Globus pallidus (tissue), 1 donor: ENCODE measurements at regions not wholly inside any gene's neighbourhood (a gene's known extent, or its start where the extent isn't known, plus 50 kb on each side); places are given as distances from the start of the nearest gene placed in this dataset.

Source experiments
- DNase-seq: peaks from one replicate; pipeline ENCODE4 v3.0.0-alpha.2; 2015; ENCODE audit warnings: low spot score

- DNase-seq: no peak
These were observed 149.2 kb downstream of the ACTL8 start for GRCh38 chr1:17904290-17904689.

- DNase-seq: no peak
These were observed 152.9 kb downstream of the ACTL8 start for GRCh38 chr1:17907999-17908398.

- DNase-seq: no peak
These were observed 153.8 kb downstream of the ACTL8 start for GRCh38 chr1:17908945-17909344.

DNA sequence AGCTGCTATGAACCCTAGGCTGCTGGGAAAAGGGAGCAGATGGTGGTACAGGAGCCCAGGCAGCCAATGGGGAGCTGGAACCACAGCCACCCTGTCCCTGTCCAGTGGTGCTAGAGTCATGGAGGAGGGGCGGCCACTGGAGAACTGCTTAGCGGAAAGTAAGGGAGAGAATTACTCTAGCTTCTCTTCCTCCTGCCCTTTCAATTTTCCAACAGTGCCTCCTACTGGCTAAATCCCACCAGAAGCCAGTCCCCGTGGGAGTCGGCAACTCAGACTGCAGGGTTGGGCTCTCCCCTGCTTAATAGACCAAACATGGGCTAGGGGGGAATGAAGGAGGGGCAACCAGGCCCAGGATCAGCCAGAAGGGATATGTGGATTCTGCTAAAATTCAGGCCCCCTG, 154.5 kb downstream of the ACTL8 start:
- DNase-seq: no peak

- no peak for DNase-seq
These were observed 156.7 kb downstream of the ACTL8 start for GRCh38 chr1:17911791-17912190.

GRCh38 chr1:17912491-17912890, 157.4 kb downstream of the ACTL8 start:
- no peak for DNase-seq

DNA sequence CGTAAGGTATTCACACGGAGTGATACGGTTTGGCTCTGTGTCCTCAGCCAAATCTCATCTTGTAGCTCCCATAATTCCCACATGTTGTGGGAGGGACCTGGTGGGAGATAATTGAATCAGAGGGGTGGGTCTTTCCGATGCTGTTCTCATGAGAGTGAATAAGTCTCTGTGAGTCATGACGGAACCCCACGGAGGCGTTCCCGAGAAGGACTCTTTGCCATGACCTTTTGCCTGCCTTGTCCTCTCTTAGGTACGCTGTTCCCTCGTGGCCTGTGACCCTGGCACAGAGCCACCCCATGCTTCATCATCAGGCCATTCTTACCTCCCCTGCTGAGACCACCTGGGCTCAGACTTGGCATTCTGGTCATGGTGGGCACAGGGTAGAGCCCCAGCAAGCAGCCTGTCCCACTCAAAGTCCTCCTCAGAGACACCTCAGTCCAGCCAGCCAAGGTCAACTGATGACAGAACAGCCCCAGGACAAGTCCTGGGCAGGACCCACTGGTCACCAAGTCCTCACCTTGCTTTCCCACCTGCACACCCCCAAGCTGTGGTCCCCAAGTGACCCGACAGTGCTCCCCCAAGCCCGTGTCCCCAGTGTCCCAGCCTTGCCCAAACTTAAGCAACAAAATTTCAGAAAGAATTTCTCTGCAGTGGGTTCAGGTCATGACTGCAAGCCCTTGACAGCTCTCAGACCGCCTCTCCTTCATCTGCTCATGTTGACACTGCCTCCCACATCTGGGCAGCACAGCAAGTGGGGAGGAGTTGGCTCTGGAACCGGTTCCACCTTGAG, 158.4 kb downstream of the ACTL8 start:
- no peak for DNase-seq

DNA sequence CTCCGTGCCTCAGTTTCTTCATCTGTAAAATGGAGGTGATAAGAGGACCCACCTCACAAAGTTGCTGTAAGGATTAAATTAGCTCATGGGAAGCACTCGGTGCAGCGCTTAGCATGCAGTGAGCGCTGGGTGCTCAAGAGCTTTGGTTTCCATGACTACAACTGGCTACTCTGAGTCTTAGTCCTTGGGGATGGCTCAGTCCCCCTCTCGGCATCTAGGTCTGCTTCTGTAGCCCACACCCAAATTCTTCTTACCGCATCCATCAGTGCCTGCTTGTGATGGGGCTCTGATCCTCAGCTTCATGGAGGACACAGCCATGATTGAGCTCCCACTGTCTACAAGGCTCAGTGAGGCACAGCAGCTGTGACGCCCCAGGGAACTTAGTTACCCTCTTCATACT, 159.0 kb downstream of the ACTL8 start:
- DNase-seq: no peak

DNA sequence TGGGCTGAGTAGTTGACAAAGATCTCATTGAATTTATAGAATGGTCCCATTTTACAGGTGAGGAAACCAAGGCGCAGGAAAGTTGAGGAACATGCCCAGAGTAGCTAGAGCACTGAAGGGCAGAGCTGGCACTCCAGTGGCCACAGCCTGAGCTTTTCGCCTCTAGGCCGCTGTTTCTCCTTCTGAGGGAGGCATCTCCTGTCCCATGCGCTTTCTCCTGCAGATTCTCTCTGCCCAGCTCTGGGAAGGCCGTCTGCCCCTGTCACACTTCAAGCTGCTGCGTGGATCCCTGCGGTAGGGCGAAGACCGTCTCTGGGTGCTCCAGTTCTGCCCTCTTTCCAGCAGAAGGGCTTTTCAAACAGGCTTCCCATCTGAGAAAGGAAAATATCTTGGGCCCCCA, 159.9 kb downstream of the ACTL8 start:
- no peak for DNase-seq

- DNase-seq: no peak
These were observed 160.5 kb downstream of the ACTL8 start for GRCh38 chr1:17915511-17916197.

DNA sequence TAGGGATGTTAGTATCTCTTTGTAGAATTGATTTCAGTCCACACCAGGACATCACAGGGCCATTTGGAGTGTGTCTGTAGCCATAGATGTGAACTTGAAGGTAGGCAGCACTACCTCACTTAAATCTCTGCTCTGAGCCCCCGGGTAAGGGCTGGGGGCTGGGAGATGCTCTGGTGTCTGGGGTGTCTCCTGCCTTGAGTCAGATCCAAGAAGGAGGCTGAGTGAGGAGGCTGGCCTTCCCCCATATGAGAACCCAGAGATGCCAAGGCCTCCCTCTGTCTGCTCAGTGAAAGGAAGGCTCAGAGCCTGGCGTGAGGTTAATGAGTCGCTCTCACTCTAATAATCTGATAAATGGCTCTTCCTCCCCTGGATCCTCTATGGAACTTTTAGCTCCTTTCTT, 161.6 kb downstream of the ACTL8 start:
- no peak for DNase-seq

DNA sequence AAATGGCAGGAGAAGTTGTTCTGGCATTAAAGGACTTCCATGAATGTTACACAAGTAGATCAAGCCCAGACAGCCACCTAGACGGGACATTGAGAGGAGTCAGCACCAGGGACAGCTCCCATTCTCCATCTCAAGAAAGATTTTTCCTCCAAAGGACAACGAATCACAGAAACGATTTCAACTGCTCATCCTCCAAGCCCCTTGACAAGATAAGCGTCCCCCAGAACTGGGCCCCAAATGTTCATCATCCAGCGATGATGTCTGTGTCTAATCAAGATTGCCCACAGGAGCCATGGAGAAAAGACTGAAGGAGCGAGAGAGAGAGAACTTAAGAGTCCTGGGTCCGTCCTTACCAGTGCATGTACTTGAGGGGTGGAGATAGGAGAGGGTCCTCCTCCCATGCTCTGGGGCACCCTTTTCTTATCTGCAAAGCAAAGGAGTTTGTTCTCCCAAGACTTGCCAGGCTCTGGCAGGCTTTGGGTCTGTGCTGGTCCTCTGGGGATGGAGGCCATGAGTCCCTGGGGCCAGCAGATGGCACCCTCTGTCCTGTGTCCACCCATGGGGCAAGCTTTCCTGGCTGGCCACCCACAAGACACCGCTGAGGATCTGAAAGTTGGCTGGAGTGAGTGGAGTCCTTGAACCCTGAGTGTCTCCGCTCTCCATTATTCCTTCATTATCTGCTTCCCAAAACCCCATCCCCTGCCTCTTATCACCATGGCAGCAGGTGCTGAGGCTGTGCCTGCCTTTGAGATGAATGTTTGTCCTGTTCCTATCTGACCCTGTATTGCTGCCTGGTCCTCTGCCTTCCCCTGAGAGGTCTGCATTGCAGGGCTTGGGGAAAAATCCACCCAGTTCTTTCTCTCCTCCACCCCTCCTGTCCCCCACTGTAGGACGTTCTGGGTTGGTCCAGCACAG, 164.6 kb downstream of the ACTL8 start:
- DNase-seq: peak; percentile 16

- no peak for DNase-seq
These were observed 165.9 kb downstream of the ACTL8 start for GRCh38 chr1:17920881-17921640.

- peak; percentile 16 for DNase-seq
These were observed 167.7 kb downstream of the ACTL8 start for GRCh38 chr1:17922833-17923232.

- no peak for DNase-seq
These were observed 168.5 kb downstream of the ACTL8 start for GRCh38 chr1:17923666-17924065.

- DNase-seq: no peak
These were observed 169.4 kb downstream of the ACTL8 start for GRCh38 chr1:17924578-17924977.

DNA sequence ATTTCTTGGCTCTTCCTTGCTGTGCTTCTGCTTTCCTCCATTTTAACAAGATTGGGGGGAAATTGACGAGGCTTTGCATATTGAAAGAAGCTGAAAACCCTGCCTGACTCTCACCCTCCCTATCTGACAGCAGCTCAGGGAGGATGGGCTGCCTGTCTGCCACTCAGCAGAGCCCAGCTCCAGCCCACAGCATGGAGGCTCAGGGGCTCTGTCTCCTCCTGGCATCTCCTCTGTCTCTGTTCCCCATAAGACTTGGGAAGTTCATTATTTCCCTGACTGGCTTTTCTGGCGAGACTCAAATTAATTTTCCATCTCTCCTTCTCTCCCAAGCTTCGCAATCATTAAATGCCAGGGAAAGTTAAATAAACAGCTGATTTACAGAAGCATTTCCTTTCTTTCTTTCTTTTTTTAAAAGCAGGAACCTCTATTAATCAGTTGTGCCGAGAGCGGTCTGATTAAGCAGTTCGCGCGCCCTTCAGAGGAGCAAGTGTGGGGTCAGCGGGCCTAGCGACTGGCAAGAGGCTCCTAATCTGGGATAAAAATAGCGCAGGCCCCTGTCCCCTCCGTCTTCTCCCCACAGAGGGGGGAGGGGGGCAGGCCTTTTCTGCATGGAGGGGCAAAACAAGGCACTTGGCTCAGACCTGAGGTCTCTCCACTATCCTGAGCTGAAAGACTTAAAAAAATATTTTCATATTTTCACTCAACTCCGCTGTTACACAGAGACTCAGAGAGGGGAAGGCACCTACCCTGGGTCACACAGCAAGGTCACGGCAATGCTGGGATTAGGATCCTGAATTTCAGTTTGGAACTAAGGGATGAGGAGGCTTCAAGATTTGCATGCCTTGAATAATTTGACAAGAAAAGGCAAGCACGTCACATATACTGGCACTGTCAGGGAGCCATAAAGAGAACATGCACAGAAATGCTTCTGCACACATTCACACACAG, 170.4 kb downstream of the ACTL8 start:
- no peak for DNase-seq

DNA sequence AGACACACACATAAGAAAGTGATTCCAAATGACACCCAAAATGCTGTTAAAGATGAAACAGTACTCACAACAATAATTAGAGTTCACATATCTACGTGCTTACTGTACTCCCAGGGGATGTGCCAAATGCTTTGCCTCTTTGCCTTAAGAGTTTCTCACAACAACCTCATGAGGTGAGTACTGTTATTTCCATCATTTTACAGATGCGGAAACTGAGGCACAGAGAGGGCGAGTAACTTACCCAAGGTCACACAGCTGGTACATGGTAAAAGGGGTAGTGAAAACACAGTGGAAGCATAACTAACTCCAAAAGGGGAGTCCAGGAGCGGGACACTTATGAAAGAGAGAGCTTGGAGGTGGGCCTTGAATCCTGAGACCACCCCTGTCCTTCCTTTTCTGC, 171.8 kb downstream of the ACTL8 start:
- no peak for DNase-seq

GRCh38 chr1:17927952-17928351, 172.8 kb downstream of the ACTL8 start:
- DNase-seq: no peak

DNA sequence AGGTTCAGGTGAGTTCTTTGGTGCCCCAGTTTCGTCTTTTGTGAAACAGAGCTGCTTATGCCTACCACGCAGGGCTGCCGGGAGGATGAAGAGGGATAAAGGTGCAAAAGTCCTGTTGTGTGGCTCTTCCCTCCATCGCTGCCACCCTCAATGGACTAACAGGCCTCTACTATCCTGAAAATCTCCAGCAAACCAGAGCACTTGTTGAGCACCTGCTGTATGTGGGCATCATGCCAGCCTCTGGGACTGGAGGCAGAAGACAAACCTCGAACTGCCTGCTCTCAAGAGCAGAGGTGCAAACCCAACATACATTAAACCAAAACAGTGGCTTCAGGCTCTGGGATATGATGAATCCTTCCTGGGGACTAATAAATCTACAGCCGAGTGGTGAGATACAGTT, 174.1 kb downstream of the ACTL8 start:
- DNase-seq: no peak

GRCh38 chr1:17930635-17931034, 175.5 kb downstream of the ACTL8 start:
- DNase-seq: no peak
